HG02852 (cell line): ENCODE measurements at regions not wholly inside any gene's neighbourhood (a gene's known extent, or its start where the extent isn't known, plus 50 kb on each side); places are given as distances from the start of the nearest gene placed in this dataset.
"Not testable (repeated sequence)": the region's sequence is repeated elsewhere in the genome, so short reads cannot be mapped to it uniquely, and the experiment has no call there.

Experiments
- ATAC-seq: cut with Tn5 transposase; IDR thresholded peaks from one replicate; pipeline ENCODE4 v1.9.1; 2021; ENCODE audit warnings: mild to moderate bottlenecking, moderate library complexity; ENCODE audit not compliant: unreplicated experiment

- no peak for ATAC-seq
Measured at GRCh38 chr4:106869551-106869950, 166.6 kb downstream of the DKK2 start.

GRCh38 chr4:106868381-106869035, 167.6 kb downstream of the DKK2 start:
- no peak for ATAC-seq

GRCh38 chr4:106864231-106864630, 171.9 kb downstream of the DKK2 start:
- ATAC-seq = no peak

- no peak for ATAC-seq
Measured at GRCh38 chr4:106854569-106855351, 181.4 kb downstream of the DKK2 start.

- no peak for ATAC-seq
Measured at GRCh38 chr4:106852426-106852825, 183.7 kb downstream of the DKK2 start.

GRCh38 chr4:106851726-106852125, 184.4 kb downstream of the DKK2 start:
- ATAC-seq = no peak

- ATAC-seq = no peak
Measured at GRCh38 chr4:106850691-106851090, 185.4 kb downstream of the DKK2 start.

GRCh38 chr4:106835919-106836318, 200.2 kb downstream of the DKK2 start:
- ATAC-seq = no peak

GRCh38 chr4:106830879-106831278, 205.2 kb downstream of the DKK2 start:
- ATAC-seq = peak; percentile 81

GRCh38 chr4:106818764-106819163, 217.3 kb downstream of the DKK2 start:
- ATAC-seq = no peak

- no peak for ATAC-seq
Measured at GRCh38 chr4:106816496-106816895, 219.6 kb downstream of the DKK2 start.

GRCh38 chr4:106810122-106810521, 226.0 kb downstream of the DKK2 start:
- no peak for ATAC-seq

GRCh38 chr4:106809076-106809475, 227.0 kb downstream of the DKK2 start:
- ATAC-seq = no peak

GRCh38 chr4:106806158-106806797, 229.8 kb downstream of the DKK2 start:
- no peak for ATAC-seq

GRCh38 chr4:106803083-106803482, 233.0 kb downstream of the DKK2 start:
- ATAC-seq = no peak

GRCh38 chr4:106801386-106801785, 234.7 kb downstream of the DKK2 start:
- no peak for ATAC-seq

- no peak for ATAC-seq
Measured at GRCh38 chr4:106796876-106797275, 239.2 kb downstream of the DKK2 start.

GRCh38 chr4:106795326-106795725, 240.8 kb downstream of the DKK2 start:
- ATAC-seq = no peak

- no peak for ATAC-seq
Measured at GRCh38 chr4:106793933-106794332, 242.2 kb downstream of the DKK2 start.

- no peak for ATAC-seq
Measured at GRCh38 chr4:106775636-106776035, 260.5 kb downstream of the DKK2 start.

GRCh38 chr4:106774055-106774454, 262.1 kb downstream of the DKK2 start:
- not testable (repeated sequence) for ATAC-seq
